Coronary artery (tissue), 2 donors: ENCODE measurements at regions not wholly inside any gene's neighbourhood (a gene's known extent, or its start where the extent isn't known, plus 50 kb on each side); places are given as distances from the start of the nearest gene placed in this dataset.

Experiments used
- DNase-seq: peaks from one replicate; pipeline ENCODE4 v3.0.0-alpha.2; 2017; ENCODE audit warnings: low spot score
- H3K27ac ChIP-seq, 2 donors: fragments of 200-600 bp; sonication (generic); one replicate each; pipeline ENCODE4 v1.5.1; 2016 to 2019
- H3K4me3 ChIP-seq: fragments of 200-600 bp; sonication (generic); 2 replicates; pipeline ENCODE4 v1.5.1; 2016; ENCODE audit warnings: mild to moderate bottlenecking, moderate library complexity
- TF ChIP-seq, protein P1 (sequence below): fragments of 200-600 bp; sonication (generic); IDR thresholded peaks from one replicate; pipeline ENCODE4 v1.5.1; 2019; ENCODE audit warnings: antibody characterized with exemption

DNA sequence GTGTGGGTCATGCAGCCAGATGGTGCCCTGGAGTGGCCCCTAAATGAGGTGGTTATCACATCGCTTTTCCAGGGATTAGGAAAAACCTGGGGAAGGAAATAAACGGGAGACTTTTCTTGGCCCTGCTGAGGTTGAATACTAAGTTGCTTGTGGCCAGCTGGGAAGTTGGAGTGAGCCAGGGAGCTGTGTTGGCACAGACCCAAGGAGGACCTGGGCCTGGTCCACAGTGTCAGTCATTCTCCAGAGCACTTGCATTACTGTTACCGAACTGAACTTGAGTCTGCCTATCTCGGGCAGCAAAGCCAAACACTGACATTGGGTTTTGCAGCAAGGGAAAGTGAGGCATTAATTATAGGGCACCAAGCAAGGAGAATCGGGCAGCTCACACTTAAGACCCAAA, 339.0 kb downstream of the GABRB3 start:
- no peak for DNase-seq
- TF ChIP-seq, protein P1, sequence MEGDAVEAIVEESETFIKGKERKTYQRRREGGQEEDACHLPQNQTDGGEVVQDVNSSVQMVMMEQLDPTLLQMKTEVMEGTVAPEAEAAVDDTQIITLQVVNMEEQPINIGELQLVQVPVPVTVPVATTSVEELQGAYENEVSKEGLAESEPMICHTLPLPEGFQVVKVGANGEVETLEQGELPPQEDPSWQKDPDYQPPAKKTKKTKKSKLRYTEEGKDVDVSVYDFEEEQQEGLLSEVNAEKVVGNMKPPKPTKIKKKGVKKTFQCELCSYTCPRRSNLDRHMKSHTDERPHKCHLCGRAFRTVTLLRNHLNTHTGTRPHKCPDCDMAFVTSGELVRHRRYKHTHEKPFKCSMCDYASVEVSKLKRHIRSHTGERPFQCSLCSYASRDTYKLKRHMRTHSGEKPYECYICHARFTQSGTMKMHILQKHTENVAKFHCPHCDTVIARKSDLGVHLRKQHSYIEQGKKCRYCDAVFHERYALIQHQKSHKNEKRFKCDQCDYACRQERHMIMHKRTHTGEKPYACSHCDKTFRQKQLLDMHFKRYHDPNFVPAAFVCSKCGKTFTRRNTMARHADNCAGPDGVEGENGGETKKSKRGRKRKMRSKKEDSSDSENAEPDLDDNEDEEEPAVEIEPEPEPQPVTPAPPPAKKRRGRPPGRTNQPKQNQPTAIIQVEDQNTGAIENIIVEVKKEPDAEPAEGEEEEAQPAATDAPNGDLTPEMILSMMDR = no peak
- H3K4me3 ChIP-seq = no peak overlapping the region
- H3K27ac ChIP-seq = no peak overlapping the region

DNA sequence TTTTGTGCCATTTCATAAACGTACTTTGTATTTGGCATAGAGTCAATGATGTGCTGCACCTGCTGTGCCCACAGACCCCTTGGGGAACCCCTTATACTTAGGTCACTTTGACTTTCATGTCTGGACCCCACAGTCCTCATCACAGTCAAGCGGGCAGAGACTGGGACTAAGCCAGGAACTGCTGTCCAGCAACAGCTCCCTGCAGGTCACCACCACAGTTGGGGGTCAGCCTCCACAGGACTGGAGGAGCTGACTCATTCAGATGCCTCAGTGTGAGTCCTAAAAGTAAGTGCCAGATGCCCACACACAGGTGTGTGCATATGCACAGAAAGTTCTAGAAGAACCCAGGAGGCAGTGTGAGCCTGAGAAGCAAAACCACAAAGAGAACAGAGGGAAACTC, 339.8 kb downstream of the GABRB3 start:
- Histone ChIP-seq H3K4me3 (no peak overlapping the region), H3K27ac (no peak overlapping the region)
- TF ChIP-seq, protein P1 = no peak
- no peak for DNase-seq

DNA sequence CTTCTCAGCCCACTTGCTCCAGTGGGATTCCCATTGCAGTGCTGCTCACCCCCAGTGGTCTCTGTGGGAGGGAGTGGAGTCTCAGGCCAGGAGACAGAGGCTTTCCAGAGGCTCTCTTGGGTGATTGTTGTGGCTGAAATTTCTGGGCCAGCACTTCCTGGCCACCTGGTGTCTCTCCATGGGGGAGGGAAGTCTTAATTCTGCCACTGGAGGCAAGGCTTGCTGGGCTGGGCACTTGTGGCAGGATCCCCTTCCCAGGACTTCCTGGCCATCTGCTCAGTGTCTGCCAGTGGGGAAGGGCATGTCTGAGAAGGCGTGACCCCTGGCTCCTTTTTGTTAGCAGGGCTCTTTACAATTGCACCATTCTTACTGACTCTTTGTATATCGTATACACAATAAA, 351.8 kb downstream of the GABRB3 start:
- DNase-seq = no peak
- H3K4me3 ChIP-seq = no peak overlapping the region
- no peak overlapping the region for H3K27ac ChIP-seq
- TF ChIP-seq, protein P1 = no peak

DNA sequence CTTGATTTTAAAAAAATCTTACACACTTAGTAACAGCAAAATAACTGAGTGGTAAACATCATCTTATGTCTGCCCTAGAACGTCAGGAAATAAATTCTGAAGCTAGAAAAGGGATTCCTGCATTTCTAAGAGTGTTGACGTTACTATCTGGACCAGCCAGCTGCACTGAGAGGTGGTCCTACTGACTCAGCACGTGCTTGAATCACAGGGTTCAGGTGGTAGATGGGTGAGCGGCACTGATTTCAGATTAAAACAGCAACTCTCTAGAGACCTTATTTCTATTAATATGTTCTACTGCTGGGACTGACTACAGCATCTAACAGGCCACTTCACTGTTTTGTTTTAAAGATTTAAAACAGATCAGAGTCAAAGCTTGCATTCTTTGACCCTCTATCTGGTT, 377.2 kb downstream of the GABRB3 start:
- Histone ChIP-seq H3K27ac (no peak overlapping the region), H3K4me3 (no peak overlapping the region)
- DNase-seq = no peak
- TF ChIP-seq, protein P1 = no peak

DNA sequence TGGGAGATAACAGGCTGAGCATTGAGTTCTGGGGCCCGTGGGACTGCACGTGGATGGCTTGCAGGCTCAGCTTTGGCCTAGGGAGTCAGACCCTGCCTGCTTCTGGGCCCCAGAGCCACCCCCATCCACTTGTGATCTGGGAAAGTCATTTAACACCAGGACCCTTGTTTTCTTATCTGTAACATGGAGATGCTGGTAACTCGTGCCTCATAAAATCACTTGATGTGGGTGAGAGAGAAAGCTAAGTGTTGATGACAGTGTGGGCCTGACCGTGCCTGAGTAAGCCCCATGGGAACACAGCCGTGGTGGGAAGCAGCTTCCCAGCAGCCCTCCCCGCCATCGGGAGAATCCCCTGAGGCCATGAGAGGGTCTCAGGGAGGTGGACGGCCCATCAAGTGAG, 378.1 kb downstream of the GABRB3 start:
- no peak overlapping the region for H3K4me3 ChIP-seq
- TF ChIP-seq, protein P1 = no peak
- H3K27ac ChIP-seq = no peak overlapping the region
- no peak for DNase-seq

DNA sequence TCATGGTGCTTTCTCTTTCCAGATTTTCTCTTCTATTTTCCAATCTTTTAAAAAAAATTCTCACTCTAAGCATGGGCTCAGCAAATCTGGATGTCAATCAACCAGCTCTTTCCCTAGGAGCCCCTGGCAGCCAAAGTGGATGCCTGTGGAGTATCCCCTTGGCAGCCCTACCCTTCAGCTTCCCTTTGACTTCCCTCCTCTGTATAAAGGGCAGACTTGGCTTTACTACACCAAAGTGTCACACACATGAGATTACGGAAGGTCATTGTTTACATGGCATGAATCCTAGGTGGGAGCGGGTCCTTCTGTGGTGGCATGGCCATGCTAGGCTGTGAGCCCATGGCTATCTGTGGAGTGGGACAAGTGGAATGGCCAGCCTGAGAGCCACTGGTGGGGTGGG, 379.9 kb downstream of the GABRB3 start:
- no peak overlapping the region for H3K4me3 ChIP-seq
- TF ChIP-seq, protein P1 = no peak
- no peak for DNase-seq
- H3K27ac ChIP-seq = no peak overlapping the region

DNA sequence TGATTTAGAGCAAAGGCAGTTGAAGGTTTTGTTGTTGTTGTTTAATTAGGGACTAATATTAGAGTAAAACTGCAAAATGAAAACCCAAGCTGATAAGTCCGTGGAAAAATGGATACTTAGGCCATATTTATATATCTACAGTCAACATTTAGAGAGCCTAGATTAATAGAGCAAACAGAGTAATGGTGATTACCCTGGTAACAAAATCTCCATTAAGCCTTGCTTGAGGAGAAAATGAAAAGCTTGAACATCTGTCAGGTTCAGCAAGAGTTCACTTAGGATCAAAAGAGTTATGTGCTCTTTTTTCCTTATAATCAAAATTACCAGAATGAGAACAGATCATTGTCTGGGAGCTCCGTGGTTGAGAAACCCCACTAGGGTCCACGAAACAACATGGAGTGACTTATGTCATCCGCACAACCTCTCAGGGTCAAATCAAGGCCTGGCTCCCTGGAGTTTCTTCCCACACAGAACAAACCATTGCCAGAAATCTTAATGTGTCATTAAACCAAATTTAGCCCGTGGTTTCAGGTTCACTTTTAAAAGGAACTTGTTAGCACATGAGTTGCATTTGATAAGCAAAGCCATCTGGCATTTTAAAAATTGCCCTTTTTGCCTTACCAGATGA, 381.2 kb downstream of the GABRB3 start:
- Histone ChIP-seq H3K4me3 (no peak overlapping the region), H3K27ac (no peak overlapping the region)
- DNase-seq = no peak
- TF ChIP-seq, protein P1 = no peak
